Natural killer cell (primary cell): ENCODE measurements at regions not wholly inside any gene's neighbourhood (a gene's known extent, or its start where the extent isn't known, plus 50 kb on each side); places are given as distances from the start of the nearest gene placed in this dataset.

ENCODE experiments used
- ATAC-seq, 3 donors: fragments of 150-1000 bp in 2 of 3; fragments of 200-7000 bp in 1 of 3; cut with Tn5 transposase; 1 replicate in 1 of 3; 2 replicates in 2 of 3; pipeline ENCODE4 v1.10.0; 2021; ENCODE audit warnings: mild to moderate bottlenecking in 2 of 3, moderate library complexity in 2 of 3
- DNase-seq, 2 donors: peaks; one replicate each; pipeline versions ENCODE4 v3.0.0 to v3.0.0-alpha.2; 2013 to 2021; ENCODE audit warnings: mixed read lengths in 1 of 2
- H3K27ac ChIP-seq: one replicate; pipeline ENCODE4 v1.5.1; 2013; ENCODE audit warnings: mild to moderate bottlenecking, low read length
- H3K27me3 ChIP-seq: one replicate; pipeline ENCODE4 v1.6.1; 2013; ENCODE audit warnings: low read length; ENCODE audit not compliant: control insufficient read depth, insufficient read depth
- H3K36me3 ChIP-seq: one replicate; pipeline ENCODE4 v1.6.1; 2013; ENCODE audit warnings: low read length; ENCODE audit not compliant: control insufficient read depth, insufficient read depth
- H3K4me1 ChIP-seq: one replicate; pipeline ENCODE4 v1.6.1; 2013; ENCODE audit warnings: low read length; ENCODE audit not compliant: control insufficient read depth, insufficient read depth
- H3K4me3 ChIP-seq: one replicate; pipeline ENCODE4 v1.5.1; 2013; ENCODE audit warnings: low read length
- H3K9me3 ChIP-seq: one replicate; pipeline ENCODE4 v1.6.1; 2013; ENCODE audit warnings: low read length; ENCODE audit not compliant: control insufficient read depth, insufficient read depth
- H3K27ac Mint-ChIP-seq, 2 donors: one replicate each; pipeline ENCODE4 v1.8.0; 2022; ENCODE audit warnings: mild to moderate bottlenecking in 2 of 2, mixed read lengths in 2 of 2, moderate library complexity in 1 of 2
- H3K27me3 Mint-ChIP-seq, 2 donors: one replicate each; pipeline ENCODE4 v1.8.0; 2022; ENCODE audit warnings: low read depth in 2 of 2, mixed read lengths in 2 of 2
- H3K36me3 Mint-ChIP-seq: one replicate; pipeline ENCODE4 v1.8.0; 2022; ENCODE audit warnings: mixed read lengths
- H3K4me1 Mint-ChIP-seq, 2 donors: one replicate each; pipeline ENCODE4 v1.8.0; 2022; ENCODE audit warnings: mixed read lengths in 2 of 2
- H3K4me3 Mint-ChIP-seq: one replicate; pipeline ENCODE4 v1.8.0; 2022; ENCODE audit warnings: mild to moderate bottlenecking, moderate library complexity, mixed read lengths
- H3K9me3 Mint-ChIP-seq, 2 donors: one replicate each; pipeline ENCODE4 v1.8.0; 2022; ENCODE audit warnings: mixed read lengths in 2 of 2
- WGBS: methylation state at CpG from one replicate; pipeline ENCODE4 v1.1.7; 2013; ENCODE audit warnings: missing lambda C conversion rate; ENCODE audit not compliant: insufficient coverage; 5-methylcytosine and 5-hydroxymethylcytosine counted together
- intact Hi-C: fragments of 100-400 bp; cut with micrococcal nuclease; formaldehyde crosslinking; loops from one replicate; pipeline ENCODE4 v1.14.2; 2022
- TF ChIP-seq, protein P1 (sequence below): fragments of 200-600 bp; IDR thresholded peaks from one replicate; pipeline ENCODE4 v1.8.0; 2022; ENCODE audit warnings: antibody characterized with exemption

- Mint-ChIP-seq H3K36me3 (peaks cover 13% of the 10 kb centered on the region), H3K4me1 (peaks cover 14 to 20% of the 10 kb centered on the region in 2 donors), H3K9me3 (peaks cover 6 to 16% of the 10 kb centered on the region in 2 donors), H3K27me3 (peaks cover 0 to 9% of the 10 kb centered on the region in 2 donors), H3K27ac (no peak overlapping the region), H3K4me3 (no peak overlapping the region)
- no peaks in the 10 kb centered on the region for H3K27me3 ChIP-seq
- 89% methylated on average over 4 of the region's 4 CpGs for WGBS
- H3K9me3 ChIP-seq: peaks cover 12% of the 10 kb centered on the region
- ATAC-seq (no peak), DNase-seq (no peak)
- H3K4me1 ChIP-seq: peaks cover 7% of the 10 kb centered on the region
- H3K4me3 ChIP-seq: no peak overlapping the region
- no peaks in the 10 kb centered on the region for H3K36me3 ChIP-seq
- no peak overlapping the region for H3K27ac ChIP-seq
- TF ChIP-seq, protein P1, sequence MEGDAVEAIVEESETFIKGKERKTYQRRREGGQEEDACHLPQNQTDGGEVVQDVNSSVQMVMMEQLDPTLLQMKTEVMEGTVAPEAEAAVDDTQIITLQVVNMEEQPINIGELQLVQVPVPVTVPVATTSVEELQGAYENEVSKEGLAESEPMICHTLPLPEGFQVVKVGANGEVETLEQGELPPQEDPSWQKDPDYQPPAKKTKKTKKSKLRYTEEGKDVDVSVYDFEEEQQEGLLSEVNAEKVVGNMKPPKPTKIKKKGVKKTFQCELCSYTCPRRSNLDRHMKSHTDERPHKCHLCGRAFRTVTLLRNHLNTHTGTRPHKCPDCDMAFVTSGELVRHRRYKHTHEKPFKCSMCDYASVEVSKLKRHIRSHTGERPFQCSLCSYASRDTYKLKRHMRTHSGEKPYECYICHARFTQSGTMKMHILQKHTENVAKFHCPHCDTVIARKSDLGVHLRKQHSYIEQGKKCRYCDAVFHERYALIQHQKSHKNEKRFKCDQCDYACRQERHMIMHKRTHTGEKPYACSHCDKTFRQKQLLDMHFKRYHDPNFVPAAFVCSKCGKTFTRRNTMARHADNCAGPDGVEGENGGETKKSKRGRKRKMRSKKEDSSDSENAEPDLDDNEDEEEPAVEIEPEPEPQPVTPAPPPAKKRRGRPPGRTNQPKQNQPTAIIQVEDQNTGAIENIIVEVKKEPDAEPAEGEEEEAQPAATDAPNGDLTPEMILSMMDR: no peak
- intact Hi-C loops: no loop called here
These were observed 118.3 kb upstream of the ALKAL2 start for GRCh38 chr2:406231-406630.

DNA sequence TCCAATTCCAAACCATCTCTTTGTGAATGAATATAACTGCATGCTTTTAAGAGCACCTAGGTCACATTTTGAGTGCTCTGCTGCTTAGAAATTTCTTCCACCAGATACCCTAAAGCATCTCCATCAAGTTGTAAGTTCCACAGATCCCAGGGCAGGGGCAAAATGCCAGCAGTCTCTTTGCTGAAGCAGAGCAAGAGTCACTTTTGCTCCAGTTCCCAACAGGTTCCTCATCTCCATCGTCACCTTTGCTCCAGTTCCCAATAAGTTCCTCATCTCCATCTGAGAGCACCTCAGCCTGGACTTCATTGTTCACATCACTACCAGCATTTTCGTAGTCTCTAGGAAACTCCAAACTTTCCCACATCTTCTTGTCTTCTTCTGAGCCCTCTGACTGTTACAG lies 116.7 kb upstream of the ALKAL2 start:
- intact Hi-C loops: no loop called here
- Mint-ChIP-seq H3K27ac (no peak overlapping the region), H3K4me1 (peaks cover 10 to 14% of the 10 kb centered on the region in 2 donors)

GRCh38 chr2:403682-404081 lies 115.8 kb upstream of the ALKAL2 start:
- Histone ChIP-seq H3K4me1 (peaks cover 7% of the 10 kb centered on the region), H3K27me3 (no peaks in the 10 kb centered on the region), H3K27ac (no peak overlapping the region), H3K9me3 (peaks cover 12% of the 10 kb centered on the region), H3K4me3 (no peak overlapping the region), H3K36me3 (no peaks in the 10 kb centered on the region)
- H3K4me1 Mint-ChIP-seq: peaks cover 8 to 14% of the 10 kb centered on the region in 2 donors
- DNase-seq (no peak), ATAC-seq (no peak)
- H3K27ac Mint-ChIP-seq: no peak overlapping the region
- intact Hi-C loops: no loop called here
- H3K27me3 Mint-ChIP-seq: no peaks in the 10 kb centered on the region
- H3K4me3 Mint-ChIP-seq: no peak overlapping the region
- H3K36me3 Mint-ChIP-seq: peaks cover 13% of the 10 kb centered on the region
- H3K9me3 Mint-ChIP-seq: peaks cover 6 to 7% of the 10 kb centered on the region in 2 donors
- TF ChIP-seq, protein P1: no peak

More for the DNA sequence above, 116.7 kb upstream of the ALKAL2 start:
- H3K27me3 ChIP-seq: no peaks in the 10 kb centered on the region
- peaks cover 7% of the 10 kb centered on the region for H3K4me1 ChIP-seq
- Mint-ChIP-seq H3K36me3 (peaks cover 13% of the 10 kb centered on the region), H3K9me3 (peaks cover 6 to 8% of the 10 kb centered on the region in 2 donors), H3K27me3 (peaks cover 0 to 2% of the 10 kb centered on the region in 2 donors), H3K4me3 (no peak overlapping the region)
- WGBS: 89% methylated on average over 2 of the region's 2 CpGs
- H3K27ac ChIP-seq: no peak overlapping the region
- ATAC-seq (no peak), DNase-seq (no peak)
- TF ChIP-seq, protein P1: no peak
- H3K4me3 ChIP-seq: no peak overlapping the region
- H3K36me3 ChIP-seq: no peaks in the 10 kb centered on the region
- H3K9me3 ChIP-seq: peaks cover 12% of the 10 kb centered on the region

DNA sequence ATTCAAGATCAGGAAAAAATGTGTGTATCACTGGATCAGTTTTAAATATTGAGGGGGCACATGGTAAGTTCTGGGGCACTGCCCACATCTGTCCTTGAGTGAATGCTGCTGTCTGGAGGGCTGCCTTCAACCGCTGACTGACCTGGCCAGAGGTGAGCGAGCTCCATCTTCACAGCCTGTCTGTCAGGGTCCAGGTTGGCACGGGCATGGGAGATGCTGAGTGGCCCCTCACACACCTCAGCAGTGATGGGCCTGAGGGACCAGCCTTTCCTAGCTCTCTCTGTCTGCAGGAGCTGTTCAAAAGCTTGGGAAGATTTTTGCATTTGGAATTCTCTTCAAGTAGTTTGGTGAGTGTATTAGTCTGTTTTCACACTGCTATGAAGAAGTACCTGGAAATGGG lies 114.8 kb upstream of the ALKAL2 start:
- H3K4me3 ChIP-seq: no peak overlapping the region
- peaks cover 7% of the 10 kb centered on the region for H3K4me1 ChIP-seq
- Mint-ChIP-seq H3K27ac (no peak overlapping the region), H3K9me3 (peaks cover 6 to 7% of the 10 kb centered on the region in 2 donors), H3K36me3 (peaks cover 13% of the 10 kb centered on the region), H3K27me3 (no peaks in the 10 kb centered on the region), H3K4me3 (no peak overlapping the region), H3K4me1 (peaks cover 8 to 14% of the 10 kb centered on the region in 2 donors)
- TF ChIP-seq, protein P1: no peak
- H3K9me3 ChIP-seq: peaks cover 12% of the 10 kb centered on the region
- no peaks in the 10 kb centered on the region for H3K27me3 ChIP-seq
- H3K27ac ChIP-seq: no peak overlapping the region
- no peak for DNase-seq
- WGBS: 92% methylated on average over 3 of the region's 3 CpGs
- intact Hi-C loops: no loop called here
- no peak for ATAC-seq
- no peaks in the 10 kb centered on the region for H3K36me3 ChIP-seq
